ENCODE measurements at regions not wholly inside any gene's neighbourhood (a gene's known extent, or its start where the extent isn't known, plus 50 kb on each side); places are given as distances from the start of the nearest gene placed in this dataset.

DNA sequence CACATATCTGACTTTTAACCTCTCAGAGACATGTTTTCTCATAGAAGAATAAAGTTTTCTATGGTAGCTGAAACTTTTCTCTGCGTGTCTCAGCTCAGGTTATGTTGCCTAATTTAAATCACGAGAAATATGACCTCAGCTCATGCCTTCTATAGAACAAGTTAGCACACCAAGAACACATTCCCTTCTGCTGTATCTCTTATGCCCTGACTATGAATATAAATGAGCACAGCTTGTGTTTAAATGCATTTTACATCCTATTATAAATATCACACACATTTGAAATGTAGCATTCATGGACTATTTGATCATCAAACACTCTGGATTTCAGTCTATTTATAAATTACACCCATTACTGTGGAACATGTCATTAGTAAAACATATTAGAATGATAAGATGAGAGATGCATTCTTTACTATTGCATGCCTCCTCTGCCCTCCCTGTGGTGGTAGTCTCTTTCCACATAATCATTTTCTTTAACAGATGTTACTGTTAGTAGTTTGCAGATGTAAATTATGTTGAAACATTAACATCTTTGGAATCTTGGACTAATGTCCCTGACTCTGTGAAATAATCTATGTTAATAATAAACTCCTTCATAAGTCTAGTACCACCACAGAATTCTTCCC is 2044.9 kb upstream of the PCDH20 start:
- H3K9ac ChIP-seq (ENCODE audit: low read length), result no peak overlapping the region
- H3K9me3 ChIP-seq (replicated peaks; ENCODE audit: insufficient read depth, low read length), result no peaks in the 10 kb centered on the region
- H3K27me3 ChIP-seq (replicated peaks; ENCODE audit: insufficient read depth, low read length), result no peaks in the 10 kb centered on the region
- no peaks in the 10 kb centered on the region for H3F3A ChIP-seq (ENCODE audit: insufficient read depth, low read length)
- H3K4me2 ChIP-seq (ENCODE audit: low read depth, low read length), result no peak overlapping the region
- H3K36me3 ChIP-seq (replicated peaks; ENCODE audit: insufficient read depth, low read length), result no peaks in the 10 kb centered on the region
- H2AFZ ChIP-seq (ENCODE audit: low read length), result no peak overlapping the region
- H3K79me2 ChIP-seq (ENCODE audit: low read length), result no peaks in the 10 kb centered on the region
- H3K9me2 ChIP-seq (replicated peaks; ENCODE audit: insufficient read depth, low read length), result no peaks in the 10 kb centered on the region
- no peak overlapping the region for H3K27ac ChIP-seq (ENCODE audit: low read length)
- no peak for DNase-seq
- H4K20me1 ChIP-seq (ENCODE audit: insufficient read depth, low read length), result no peaks in the 10 kb centered on the region
- TF ChIP-seq, protein P1, sequence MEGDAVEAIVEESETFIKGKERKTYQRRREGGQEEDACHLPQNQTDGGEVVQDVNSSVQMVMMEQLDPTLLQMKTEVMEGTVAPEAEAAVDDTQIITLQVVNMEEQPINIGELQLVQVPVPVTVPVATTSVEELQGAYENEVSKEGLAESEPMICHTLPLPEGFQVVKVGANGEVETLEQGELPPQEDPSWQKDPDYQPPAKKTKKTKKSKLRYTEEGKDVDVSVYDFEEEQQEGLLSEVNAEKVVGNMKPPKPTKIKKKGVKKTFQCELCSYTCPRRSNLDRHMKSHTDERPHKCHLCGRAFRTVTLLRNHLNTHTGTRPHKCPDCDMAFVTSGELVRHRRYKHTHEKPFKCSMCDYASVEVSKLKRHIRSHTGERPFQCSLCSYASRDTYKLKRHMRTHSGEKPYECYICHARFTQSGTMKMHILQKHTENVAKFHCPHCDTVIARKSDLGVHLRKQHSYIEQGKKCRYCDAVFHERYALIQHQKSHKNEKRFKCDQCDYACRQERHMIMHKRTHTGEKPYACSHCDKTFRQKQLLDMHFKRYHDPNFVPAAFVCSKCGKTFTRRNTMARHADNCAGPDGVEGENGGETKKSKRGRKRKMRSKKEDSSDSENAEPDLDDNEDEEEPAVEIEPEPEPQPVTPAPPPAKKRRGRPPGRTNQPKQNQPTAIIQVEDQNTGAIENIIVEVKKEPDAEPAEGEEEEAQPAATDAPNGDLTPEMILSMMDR (IDR thresholded peaks at IDR 0.05; ENCODE audit: low read length), result no peak
- no peak for TF ChIP-seq EZH2phosphoT487 (IDR thresholded peaks at IDR 0.05; ENCODE audit: low read length)
- TF ChIP-seq EZH2 (optimal IDR thresholded peaks at IDR 0.05; ENCODE audit: low read depth, low read length), result no peak
- H3K4me3 ChIP-seq (ENCODE audit: low read length), result no peak overlapping the region
- H3K4me1 ChIP-seq (ENCODE audit: low read length), result no peaks in the 10 kb centered on the region

- DNase-seq, result no peak
- H3K27ac ChIP-seq (ENCODE audit: low read length), result no peak overlapping the region
- H3K9me2 ChIP-seq (replicated peaks; ENCODE audit: insufficient read depth, low read length), result no peaks in the 10 kb centered on the region
- H3K27me3 ChIP-seq (replicated peaks; ENCODE audit: insufficient read depth, low read length), result no peaks in the 10 kb centered on the region
- TF ChIP-seq, protein P1 (IDR thresholded peaks at IDR 0.05; ENCODE audit: low read length), result no peak
- no peak for TF ChIP-seq EZH2phosphoT487 (IDR thresholded peaks at IDR 0.05; ENCODE audit: low read length)
- no peak for TF ChIP-seq EZH2 (optimal IDR thresholded peaks at IDR 0.05; ENCODE audit: low read depth, low read length)
- no peaks in the 10 kb centered on the region for H3K4me1 ChIP-seq (ENCODE audit: low read length)
- H3K79me2 ChIP-seq (ENCODE audit: low read length), result no peaks in the 10 kb centered on the region
- no peaks in the 10 kb centered on the region for H3K9me3 ChIP-seq (replicated peaks; ENCODE audit: insufficient read depth, low read length)
- H3K36me3 ChIP-seq (replicated peaks; ENCODE audit: insufficient read depth, low read length), result no peaks in the 10 kb centered on the region
- H3K4me3 ChIP-seq (ENCODE audit: low read length), result no peak overlapping the region
- no peak overlapping the region for H2AFZ ChIP-seq (ENCODE audit: low read length)
- no peaks in the 10 kb centered on the region for H4K20me1 ChIP-seq (ENCODE audit: insufficient read depth, low read length)
- H3K4me2 ChIP-seq (ENCODE audit: low read depth, low read length), result no peak overlapping the region
- H3F3A ChIP-seq (ENCODE audit: insufficient read depth, low read length), result no peaks in the 10 kb centered on the region
- no peak overlapping the region for H3K9ac ChIP-seq (ENCODE audit: low read length)
Observed at GRCh38 chr13:63457186-63457585, 2041.5 kb upstream of the PCDH20 start.

- Histone ChIP-seq H2AFZ (ENCODE audit: low read length) (no peak overlapping the region), H3F3A (ENCODE audit: insufficient read depth, low read length) (no peaks in the 10 kb centered on the region), H3K4me3 (ENCODE audit: low read length) (no peak overlapping the region), H3K27me3 (replicated peaks; ENCODE audit: insufficient read depth, low read length) (no peaks in the 10 kb centered on the region), H3K27ac (ENCODE audit: low read length) (no peak overlapping the region), H3K9ac (ENCODE audit: low read length) (no peak overlapping the region), H3K79me2 (ENCODE audit: low read length) (no peaks in the 10 kb centered on the region), H3K9me3 (replicated peaks; ENCODE audit: insufficient read depth, low read length) (no peaks in the 10 kb centered on the region), H3K9me2 (replicated peaks; ENCODE audit: insufficient read depth, low read length) (no peaks in the 10 kb centered on the region), H3K4me2 (ENCODE audit: low read depth, low read length) (no peak overlapping the region), H4K20me1 (ENCODE audit: insufficient read depth, low read length) (no peaks in the 10 kb centered on the region), H3K4me1 (ENCODE audit: low read length) (no peaks in the 10 kb centered on the region), H3K36me3 (replicated peaks; ENCODE audit: insufficient read depth, low read length) (no peaks in the 10 kb centered on the region)
- DNase-seq, result no peak
- TF ChIP-seq EZH2 (optimal IDR thresholded peaks at IDR 0.05; ENCODE audit: low read depth, low read length), result no peak
- TF ChIP-seq EZH2phosphoT487 (IDR thresholded peaks at IDR 0.05; ENCODE audit: low read length), result no peak
- TF ChIP-seq, protein P1 (IDR thresholded peaks at IDR 0.05; ENCODE audit: low read length), result no peak
Observed at GRCh38 chr13:63455938-63456337, 2040.3 kb upstream of the PCDH20 start.

All from MM.1S (cell line).